SK-N-SH treated with all-trans-retinoic acid at 6 μM for 48 hours (cell line): ENCODE measurements at regions not wholly inside any gene's neighbourhood (a gene's known extent, or its start where the extent isn't known, plus 50 kb on each side); places are given as distances from the start of the nearest gene placed in this dataset.

Experiments
- ATAC-seq: fragments of 200-7000 bp; cut with Tn5 transposase; 3 replicates; pipeline ENCODE4 v1.9.1; 2020; ENCODE audit warnings: mild to moderate bottlenecking, moderate library complexity
- ARNTL ChIP-seq: fragments of 450-650 bp; formaldehyde crosslinking; IDR thresholded peaks from 2 replicates; pipeline ENCODE4 v1.5.0; 2020; ENCODE audit warnings: low read depth, mild to moderate bottlenecking, moderate library complexity, borderline replicate concordance
- BACH2 ChIP-seq: fragments of 250-450 bp; sonication (Bioruptor Pico); IDR thresholded peaks from 2 replicates; pipeline ENCODE4 v1.9.0; 2021; ENCODE audit warnings: mild to moderate bottlenecking, borderline replicate concordance
- CREB5 ChIP-seq: fragments of 250-450 bp; sonication (Bioruptor Pico); IDR thresholded peaks from 2 replicates; pipeline ENCODE4 v1.5.1; 2020; ENCODE audit warnings: low read depth, mild to moderate bottlenecking, moderate library complexity
- CSDC2 ChIP-seq: fragments of 250-450 bp; sonication (Bioruptor Pico); IDR thresholded peaks from 2 replicates; pipeline ENCODE4 v1.5.0; 2020; ENCODE audit warnings: mild to moderate bottlenecking, moderate library complexity
- CSRNP3 ChIP-seq: fragments of 250-450 bp; sonication (Bioruptor Pico); IDR thresholded peaks from 2 replicates; pipeline ENCODE4 v1.5.1; 2021; ENCODE audit warnings: mild to moderate bottlenecking, moderate library complexity
- GLIS3 ChIP-seq: fragments of 250-450 bp; sonication (Bioruptor Pico); IDR thresholded peaks from 2 replicates; pipeline ENCODE4 v1.5.0; 2020; ENCODE audit warnings: mild to moderate bottlenecking, moderate library complexity
- ISL1 ChIP-seq: fragments of 250-450 bp; sonication (Bioruptor Pico); IDR thresholded peaks from 2 replicates; pipeline ENCODE4 v2.1.2; 2022; ENCODE audit warnings: mild to moderate bottlenecking, moderate library complexity
- OSR1 ChIP-seq: fragments of 250-450 bp; sonication (Bioruptor Pico); IDR thresholded peaks from 2 replicates; pipeline ENCODE4 v1.8.0; 2022; ENCODE audit warnings: moderate library complexity, mild to moderate bottlenecking, inconsistent platforms
- PATZ1 ChIP-seq: fragments of 250-450 bp; sonication (Bioruptor Pico); IDR thresholded peaks from 2 replicates; pipeline ENCODE4 v1.8.0; 2020; ENCODE audit warnings: mild to moderate bottlenecking, moderate library complexity, borderline replicate concordance
- POU6F1 ChIP-seq: fragments of 250-450 bp; sonication (Bioruptor Pico); IDR thresholded peaks from 2 replicates; pipeline ENCODE4 v1.8.0; 2021; ENCODE audit warnings: low read depth, mild to moderate bottlenecking, moderate library complexity, borderline replicate concordance
- PPARA ChIP-seq: fragments of 250-450 bp; sonication (Bioruptor Pico); IDR thresholded peaks from 2 replicates; pipeline ENCODE4 v1.5.0; 2020; ENCODE audit warnings: mild to moderate bottlenecking, borderline replicate concordance
- RARB ChIP-seq: fragments of 250-450 bp; sonication (Bioruptor Pico); IDR thresholded peaks from 2 replicates; pipeline ENCODE4 v1.8.0; 2021; ENCODE audit warnings: mild to moderate bottlenecking, moderate library complexity
- SNAI2 ChIP-seq: fragments of 250-450 bp; sonication (Bioruptor Pico); IDR thresholded peaks from 2 replicates; pipeline ENCODE4 v1.5.0; 2020; ENCODE audit warnings: mild to moderate bottlenecking, moderate library complexity
- TCF4 ChIP-seq: fragments of 250-450 bp; sonication (Bioruptor Pico); IDR thresholded peaks from 2 replicates; pipeline ENCODE4 v1.8.0; 2021; ENCODE audit warnings: mild to moderate bottlenecking, moderate library complexity, borderline replicate concordance
- TOX ChIP-seq: fragments of 250-450 bp; sonication (Bioruptor Pico); IDR thresholded peaks from 2 replicates; pipeline ENCODE4 v1.8.0; 2021; ENCODE audit warnings: mild to moderate bottlenecking, moderate library complexity, borderline replicate concordance
- TSHZ2 ChIP-seq: fragments of 250-450 bp; sonication (Bioruptor Pico); IDR thresholded peaks from 2 replicates; pipeline ENCODE4 v1.5.0; 2020; ENCODE audit warnings: mild to moderate bottlenecking, moderate library complexity
- ZC3H10 ChIP-seq: fragments of 250-450 bp; sonication (Bioruptor Pico); IDR thresholded peaks from 2 replicates; pipeline ENCODE4 v1.5.1; 2021; ENCODE audit warnings: mild to moderate bottlenecking, moderate library complexity
- ZFP3 ChIP-seq: fragments of 250-450 bp; sonication (Bioruptor Pico); IDR thresholded peaks from 2 replicates; pipeline ENCODE4 v1.5.0; 2020; ENCODE audit warnings: mild to moderate bottlenecking, moderate library complexity
- ZFP30 ChIP-seq: fragments of 450-650 bp; formaldehyde crosslinking; IDR thresholded peaks from 2 replicates; pipeline ENCODE4 v1.5.0; 2022; ENCODE audit warnings: mild to moderate bottlenecking, moderate library complexity
- ZNF70 ChIP-seq: fragments of 450-650 bp; formaldehyde crosslinking; IDR thresholded peaks from 2 replicates; pipeline ENCODE4 v1.5.0; 2020; ENCODE audit warnings: mild to moderate bottlenecking, moderate library complexity
- ZNF8 ChIP-seq: fragments of 450-650 bp; formaldehyde crosslinking; IDR thresholded peaks from 2 replicates; pipeline ENCODE4 v1.5.0; 2020; ENCODE audit warnings: mild to moderate bottlenecking, moderate library complexity

GRCh38 chr2:221747289-221747972 is 175.3 kb upstream of the EPHA4 start (continued):
- TF ChIP-seq PATZ1 (CRISPR knock-in tag) = no peak
- no peak for TF ChIP-seq PPARA (CRISPR knock-in tag)
- TF ChIP-seq GLIS3 (CRISPR knock-in tag) = no peak
- TF ChIP-seq TOX (CRISPR knock-in tag) = no peak

- TF ChIP-seq ZFP3 = no peak
- TF ChIP-seq PATZ1 (CRISPR knock-in tag) = no peak
- TF ChIP-seq TOX (CRISPR knock-in tag) = no peak
- TF ChIP-seq TSHZ2 (CRISPR knock-in tag) = no peak
- no peak for TF ChIP-seq GLIS3 (CRISPR knock-in tag)
- TF ChIP-seq ZFP30 (CRISPR knock-in tag) = no peak
- TF ChIP-seq CSRNP3 (CRISPR knock-in tag) = no peak
- TF ChIP-seq PPARA (CRISPR knock-in tag) = no peak
- no peak for TF ChIP-seq CREB5 (CRISPR knock-in tag)
- no peak for TF ChIP-seq BACH2
- no peak for TF ChIP-seq ZNF70 (CRISPR knock-in tag)
- ATAC-seq = no peak
Measured at GRCh38 chr2:221741496-221742211, 169.6 kb upstream of the EPHA4 start.

- no peak for ATAC-seq
- TF ChIP-seq TSHZ2 (CRISPR knock-in tag) (no peak), RARB (CRISPR knock-in tag) (no peak), ZNF8 (CRISPR knock-in tag) (no peak), ZFP30 (CRISPR knock-in tag) (no peak), BACH2 (no peak), ISL1 (CRISPR knock-in tag) (no peak), ZNF70 (CRISPR knock-in tag) (no peak), TOX (CRISPR knock-in tag) (no peak), POU6F1 (CRISPR knock-in tag) (no peak), ZC3H10 (CRISPR knock-in tag) (no peak), SNAI2 (CRISPR knock-in tag) (no peak), ARNTL (CRISPR knock-in tag) (no peak), TCF4 (no peak), OSR1 (CRISPR knock-in tag) (no peak), CSDC2 (CRISPR knock-in tag) (no peak)
Measured at GRCh38 chr2:221731432-221732145, 159.5 kb upstream of the EPHA4 start.
